HFFc6 (cell line): ENCODE measurements at regions not wholly inside any gene's neighbourhood (a gene's known extent, or its start where the extent isn't known, plus 50 kb on each side); places are given as distances from the start of the nearest gene placed in this dataset.

ENCODE experiments used
- DNase-seq: peaks from one replicate; pipeline ENCODE4 v3.0.0-alpha.2; 2018
- H3K27ac Mint-ChIP-seq: 2 replicates; pipeline ENCODE4 v1.8.0; 2020; ENCODE audit warnings: mild to moderate bottlenecking, mixed read lengths
- H3K27me3 Mint-ChIP-seq: 2 replicates; pipeline ENCODE4 v1.8.0; 2021; ENCODE audit warnings: mild to moderate bottlenecking, moderate library complexity, mixed read lengths; ENCODE audit not compliant: insufficient read depth
- H3K36me3 Mint-ChIP-seq: 2 replicates; pipeline ENCODE4 v1.8.0; 2021; ENCODE audit warnings: low read depth, mixed read lengths
- H3K4me1 Mint-ChIP-seq: 2 replicates; pipeline ENCODE4 v1.8.0; 2020; ENCODE audit warnings: low read depth, mixed read lengths
- H3K4me3 Mint-ChIP-seq: 2 replicates; pipeline ENCODE4 v1.8.0; 2020; ENCODE audit warnings: mild to moderate bottlenecking, moderate library complexity, mixed read lengths
- H3K9me3 Mint-ChIP-seq: 2 replicates; pipeline ENCODE4 v1.8.0; 2020; ENCODE audit warnings: mild to moderate bottlenecking, mixed read lengths
- CTCF ChIP-seq: fragments of 200-600 bp; sonication (generic); IDR thresholded peaks from 2 replicates; pipeline ENCODE4 v1.5.0; 2021; ENCODE audit warnings: antibody characterized with exemption, mild to moderate bottlenecking

GRCh38 chr5:162434281-162434680 lies 366.7 kb downstream of the GABRG2 start:
- DNase-seq = no peak
- Mint-ChIP-seq H3K27me3 (no peaks in the 10 kb centered on the region), H3K9me3 (peaks cover 36% of the 10 kb centered on the region), H3K4me1 (no peaks in the 10 kb centered on the region), H3K36me3 (no peaks in the 10 kb centered on the region), H3K27ac (no peak overlapping the region), H3K4me3 (no peak overlapping the region)
- TF ChIP-seq CTCF = no peak

- Mint-ChIP-seq H3K27me3 (no peaks in the 10 kb centered on the region), H3K4me3 (no peak overlapping the region)
Observed at GRCh38 chr5:162436055-162436454, 368.5 kb downstream of the GABRG2 start.

GRCh38 chr5:162444129-162444762 lies 376.7 kb downstream of the GABRG2 start:
- no peak for DNase-seq
- no peak for TF ChIP-seq CTCF
- H3K36me3 Mint-ChIP-seq = no peaks in the 10 kb centered on the region

More at GRCh38 chr5:162436055-162436454, 368.5 kb downstream of the GABRG2 start:
- Mint-ChIP-seq H3K4me1 (no peaks in the 10 kb centered on the region), H3K9me3 (peaks cover 35% of the 10 kb centered on the region), H3K27ac (no peak overlapping the region), H3K36me3 (no peaks in the 10 kb centered on the region)
- no peak for DNase-seq
- TF ChIP-seq CTCF = no peak

GRCh38 chr5:162456086-162456485 lies 388.5 kb downstream of the GABRG2 start:
- Mint-ChIP-seq H3K9me3 (peaks cover 44% of the 10 kb centered on the region), H3K27me3 (no peaks in the 10 kb centered on the region), H3K27ac (no peak overlapping the region), H3K4me3 (no peak overlapping the region), H3K36me3 (no peaks in the 10 kb centered on the region; the same call in 1 of the 2 replicates), H3K4me1 (no peaks in the 10 kb centered on the region)
- DNase-seq = no peak
- TF ChIP-seq CTCF = no peak

More at GRCh38 chr5:162444129-162444762, 376.7 kb downstream of the GABRG2 start:
- Mint-ChIP-seq H3K27ac (no peak overlapping the region), H3K4me1 (no peaks in the 10 kb centered on the region), H3K9me3 (peaks cover 21% of the 10 kb centered on the region), H3K27me3 (no peaks in the 10 kb centered on the region; the same call in none of the 2 replicates), H3K4me3 (no peak overlapping the region)

GRCh38 chr5:162466011-162466410 lies 398.4 kb downstream of the GABRG2 start:
- Mint-ChIP-seq H3K9me3 (peaks cover 27% of the 10 kb centered on the region), H3K27me3 (no peaks in the 10 kb centered on the region), H3K27ac (no peak overlapping the region), H3K36me3 (peaks cover 4% of the 10 kb centered on the region; the same call in 1 of the 2 replicates), H3K4me3 (no peak overlapping the region), H3K4me1 (no peaks in the 10 kb centered on the region)
- no peak for TF ChIP-seq CTCF
- DNase-seq = no peak
